ENCODE measurements at regions not wholly inside any gene's neighbourhood (a gene's known extent, or its start where the extent isn't known, plus 50 kb on each side); places are given as distances from the start of the nearest gene placed in this dataset.

DNA sequence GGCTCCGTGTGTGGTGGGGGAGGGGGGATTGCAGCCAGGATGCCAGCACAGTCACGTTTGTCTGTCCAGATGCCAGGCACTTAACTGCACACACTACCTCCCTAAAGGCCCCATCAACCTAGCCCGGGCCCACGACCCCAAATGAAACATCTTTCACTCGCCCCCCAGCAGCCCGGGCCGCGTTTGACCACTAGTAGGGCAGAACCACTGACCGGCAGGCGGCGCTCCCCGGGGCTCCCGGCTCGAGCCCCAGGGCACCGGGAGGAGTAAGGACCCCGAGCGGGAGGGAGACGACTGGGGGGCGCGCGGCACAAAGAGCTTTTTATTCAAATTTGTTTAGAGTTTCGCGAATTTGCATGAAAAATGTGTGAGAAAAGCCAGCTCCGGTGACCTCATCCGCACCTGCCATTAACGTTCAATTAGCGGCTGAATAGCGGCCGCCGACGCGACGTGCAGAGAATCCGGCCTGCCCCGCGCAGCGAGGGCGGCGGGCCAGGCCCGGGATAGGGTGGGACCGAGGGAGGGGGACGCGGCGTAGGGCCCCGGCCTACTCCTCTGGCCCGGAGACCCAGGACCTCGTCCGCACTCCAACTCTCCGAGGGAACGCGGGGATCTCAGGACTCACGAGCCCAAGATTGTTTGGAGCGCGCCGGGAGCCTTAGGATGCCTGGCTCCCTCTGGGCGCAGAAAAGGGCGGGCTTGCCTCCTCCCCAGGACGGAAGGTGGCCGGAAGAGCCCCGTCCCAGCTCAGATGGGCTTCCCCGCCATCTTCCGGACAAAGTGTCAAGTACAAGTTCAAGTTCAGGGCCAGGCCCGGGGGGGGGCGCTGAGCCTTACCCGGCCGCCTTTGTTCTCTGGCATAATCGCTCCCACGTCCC is 64.9 kb upstream of the POLG start:
- Histone ChIP-seq H3K9me3 (ENCODE audit: control insufficient read depth in 1 of 2, low read length in 2 of 2) (no peaks in the 10 kb centered on the region), H3K4me1 (ENCODE audit: insufficient read depth, low read length) (peaks cover 9% of the 10 kb centered on the region), H3K36me3 (ENCODE audit: insufficient read depth, low read length) (no peaks in the 10 kb centered on the region), H3K27me3 (ENCODE audit: insufficient read depth, low read length) (peaks cover 43% of the 10 kb centered on the region), H3K4me3 (ENCODE audit: low read length in 2 of 2) (peak overlapping the region; percentile 29 to 38), H3K27ac (ENCODE audit: low read depth, low read length) (no peak overlapping the region)
- Mint-ChIP-seq H3K4me1 (peaks cover 2 to 16% (median 6%) of the 10 kb centered on the region in 4 donors), H3K27ac (no peak overlapping the region), H3K36me3 (no peaks in the 10 kb centered on the region), H3K27me3 (peaks cover 43 to 68% of the 10 kb centered on the region in 2 donors), H3K9me3 (no peaks in the 10 kb centered on the region), H3K4me3 (peak overlapping the region; percentile 71 to 84 (median 78))
- intact Hi-C loops (cut with micrococcal nuclease), result loop anchor here (2.0 kb wide), 1 partner anchor 41 kb away; no protein-coding TSS in a partner anchor
- DNase-seq, result peak in 1 of 5 donors; percentile 48
- ChIA-PET CTCF (ENCODE audit: partially characterized antibody) (interaction anchor here (0.6 to 3.0 kb wide), 5 partner anchors 10 to 41 kb away, joined by 3 to 18 read pairs (median 3); no protein-coding TSS in a partner anchor), POLR2A (ENCODE audit: partially characterized antibody) (no interaction called here)

- H3K4me1 ChIP-seq (ENCODE audit: insufficient read depth, low read length), result peaks cover 9% of the 10 kb centered on the region
- no peaks in the 10 kb centered on the region for H3K36me3 ChIP-seq (ENCODE audit: insufficient read depth, low read length)
- ChIA-PET CTCF (ENCODE audit: partially characterized antibody) (interaction anchor here (0.9 to 3.0 kb wide), 4 partner anchors 10 to 40 kb away, joined by 3 to 18 read pairs (median 4); no protein-coding TSS in a partner anchor), POLR2A (ENCODE audit: partially characterized antibody) (no interaction called here)
- H3K36me3 Mint-ChIP-seq, result no peaks in the 10 kb centered on the region
- DNase-seq, result no peak
- peaks cover 38 to 63% of the 10 kb centered on the region in 2 donors for H3K27me3 Mint-ChIP-seq
- no peak overlapping the region for H3K27ac ChIP-seq (ENCODE audit: low read depth, low read length)
- H3K27me3 ChIP-seq (ENCODE audit: insufficient read depth, low read length), result peaks cover 37% of the 10 kb centered on the region
- H3K4me1 Mint-ChIP-seq, result peaks cover 2 to 16% (median 6%) of the 10 kb centered on the region in 4 donors
- peak overlapping the region; percentile 31 to 73 (median 55) for H3K4me3 Mint-ChIP-seq
- H3K9me3 ChIP-seq (ENCODE audit: control insufficient read depth in 1 of 2, low read length in 2 of 2), result no peaks in the 10 kb centered on the region
- no peak overlapping the region for H3K27ac Mint-ChIP-seq
- no peaks in the 10 kb centered on the region for H3K9me3 Mint-ChIP-seq
- no peak overlapping the region for H3K4me3 ChIP-seq (ENCODE audit: low read length in 2 of 2)
- intact Hi-C loops (cut with micrococcal nuclease), result no loop called here
Measured at GRCh38 chr15:89398896-89399237, 64.2 kb upstream of the POLG start.

DNA sequence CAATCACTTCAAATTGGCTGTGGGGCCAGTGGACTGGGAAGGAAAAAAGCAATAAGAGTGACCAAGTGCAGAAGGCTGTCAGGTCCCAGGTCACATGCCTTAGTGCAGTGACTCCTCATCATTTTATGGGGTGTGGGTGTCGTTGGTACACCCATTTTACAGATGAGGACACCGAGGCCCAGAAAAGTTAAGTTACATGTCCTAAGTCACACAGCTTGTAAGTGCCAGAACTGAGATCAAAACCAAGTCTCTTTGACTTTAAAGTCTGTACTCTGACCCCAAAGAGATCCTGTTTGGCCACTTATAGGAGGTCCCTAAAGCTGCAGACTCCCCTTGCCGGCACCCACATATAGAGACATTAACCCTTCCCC is 63.0 kb upstream of the POLG start:
- POLR2A ChIA-PET (ENCODE audit: partially characterized antibody), result no interaction called here
- no peak overlapping the region for H3K4me3 Mint-ChIP-seq

GRCh38 chr15:89396723-89397652 is 62.4 kb upstream of the POLG start:
- Histone ChIP-seq H3K36me3 (ENCODE audit: insufficient read depth, low read length) (no peaks in the 10 kb centered on the region), H3K27ac (ENCODE audit: low read depth, low read length) (no peak overlapping the region), H3K9me3 (ENCODE audit: control insufficient read depth in 1 of 2, low read length in 2 of 2) (no peaks in the 10 kb centered on the region), H3K4me1 (ENCODE audit: insufficient read depth, low read length) (peaks cover 9% of the 10 kb centered on the region), H3K27me3 (ENCODE audit: insufficient read depth, low read length) (peaks cover 22% of the 10 kb centered on the region), H3K4me3 (ENCODE audit: low read length in 2 of 2) (no peak overlapping the region)
- DNase-seq, result no peak
- peaks cover 25 to 55% of the 10 kb centered on the region in 2 donors for H3K27me3 Mint-ChIP-seq
- H3K36me3 Mint-ChIP-seq, result no peaks in the 10 kb centered on the region
- peaks cover 2 to 15% (median 6%) of the 10 kb centered on the region in 4 donors for H3K4me1 Mint-ChIP-seq
- intact Hi-C loops (cut with micrococcal nuclease), result no loop called here
- H3K9me3 Mint-ChIP-seq, result no peaks in the 10 kb centered on the region
- peak overlapping the region in 1 of 8 donors; percentile 59 for H3K4me3 Mint-ChIP-seq
- POLR2A ChIA-PET (ENCODE audit: partially characterized antibody), result no interaction called here
- CTCF ChIA-PET (ENCODE audit: partially characterized antibody), result interaction anchor here (3.0 kb wide), 1 partner anchor 38 kb away, joined by 18 read pairs; no protein-coding TSS in a partner anchor
- H3K27ac Mint-ChIP-seq, result no peak overlapping the region

More for the DNA sequence above, 63.0 kb upstream of the POLG start:
- Mint-ChIP-seq H3K4me1 (peaks cover 2 to 16% (median 6%) of the 10 kb centered on the region in 4 donors), H3K36me3 (no peaks in the 10 kb centered on the region), H3K27ac (no peak overlapping the region), H3K9me3 (no peaks in the 10 kb centered on the region), H3K27me3 (peaks cover 29 to 58% of the 10 kb centered on the region in 2 donors)
- Histone ChIP-seq H3K4me3 (ENCODE audit: low read length in 2 of 2) (no peak overlapping the region), H3K4me1 (ENCODE audit: insufficient read depth, low read length) (peaks cover 9% of the 10 kb centered on the region), H3K27me3 (ENCODE audit: insufficient read depth, low read length) (peaks cover 28% of the 10 kb centered on the region), H3K27ac (ENCODE audit: low read depth, low read length) (no peak overlapping the region), H3K9me3 (ENCODE audit: control insufficient read depth in 1 of 2, low read length in 2 of 2) (no peaks in the 10 kb centered on the region), H3K36me3 (ENCODE audit: insufficient read depth, low read length) (no peaks in the 10 kb centered on the region)
- CTCF ChIA-PET (ENCODE audit: partially characterized antibody), result interaction anchor here (3.0 kb wide), 1 partner anchor 39 kb away, joined by 18 read pairs; no protein-coding TSS in a partner anchor
- intact Hi-C loops (cut with micrococcal nuclease), result no loop called here
- no peak for DNase-seq

DNA sequence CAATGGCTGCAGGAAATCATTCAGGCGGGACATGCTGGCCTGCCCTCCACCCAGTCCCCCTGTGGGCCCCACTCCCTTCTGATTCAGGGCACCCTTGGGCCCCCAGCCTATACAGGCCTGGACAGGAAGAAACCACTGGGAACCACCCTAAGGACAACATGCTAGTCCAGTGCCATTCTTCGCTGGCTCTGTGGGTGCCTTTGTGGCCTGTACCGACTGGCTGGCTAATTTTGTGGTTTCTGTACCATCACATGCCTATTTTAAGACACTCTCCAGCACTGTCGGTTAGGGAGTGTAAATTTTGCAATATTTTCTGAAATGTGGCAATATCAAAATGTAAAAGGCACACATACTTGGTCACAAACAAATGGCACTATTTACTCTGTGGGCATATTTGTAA is 61.4 kb upstream of the POLG start:
- ChIA-PET POLR2A (ENCODE audit: partially characterized antibody) (no interaction called here), CTCF (ENCODE audit: partially characterized antibody) (interaction anchor here (1.1 to 1.8 kb wide), 2 partner anchors 18 to 36 kb away, joined by 3 to 11 read pairs; no protein-coding TSS in a partner anchor)
- Histone ChIP-seq H3K36me3 (ENCODE audit: insufficient read depth, low read length) (no peaks in the 10 kb centered on the region), H3K9me3 (ENCODE audit: control insufficient read depth in 1 of 2, low read length in 2 of 2) (no peaks in the 10 kb centered on the region), H3K27ac (ENCODE audit: low read depth, low read length) (no peak overlapping the region), H3K4me3 (ENCODE audit: low read length in 2 of 2) (no peak overlapping the region), H3K27me3 (ENCODE audit: insufficient read depth, low read length) (peaks cover 12% of the 10 kb centered on the region), H3K4me1 (ENCODE audit: insufficient read depth, low read length) (peaks cover 9% of the 10 kb centered on the region)
- H3K9me3 Mint-ChIP-seq, result no peaks in the 10 kb centered on the region
- intact Hi-C loops (cut with micrococcal nuclease), result no loop called here
- H3K27ac Mint-ChIP-seq, result no peak overlapping the region
- H3K36me3 Mint-ChIP-seq, result no peaks in the 10 kb centered on the region
- H3K4me1 Mint-ChIP-seq, result peaks cover 2 to 9% (median 5%) of the 10 kb centered on the region in 4 donors
- no peak overlapping the region for H3K4me3 Mint-ChIP-seq
- peaks cover 17 to 45% of the 10 kb centered on the region in 2 donors for H3K27me3 Mint-ChIP-seq
- DNase-seq, result no peak

GRCh38 chr15:89395461-89395871 is 60.8 kb upstream of the POLG start:
- Mint-ChIP-seq H3K36me3 (no peaks in the 10 kb centered on the region), H3K4me3 (no peak overlapping the region), H3K4me1 (peaks cover under 1 to 5% (median 2%) of the 10 kb centered on the region in 4 donors), H3K27me3 (peaks cover 14 to 40% of the 10 kb centered on the region in 2 donors), H3K27ac (no peak overlapping the region), H3K9me3 (no peaks in the 10 kb centered on the region)
- intact Hi-C loops (cut with micrococcal nuclease), result no loop called here
- H3K9me3 ChIP-seq (ENCODE audit: control insufficient read depth in 1 of 2, low read length in 2 of 2), result no peaks in the 10 kb centered on the region
- no peak overlapping the region for H3K27ac ChIP-seq (ENCODE audit: low read depth, low read length)
- POLR2A ChIA-PET (ENCODE audit: partially characterized antibody), result no interaction called here
- CTCF ChIA-PET (ENCODE audit: partially characterized antibody), result interaction anchor here (1.1 to 2.0 kb wide), 3 partner anchors 19 to 36 kb away, joined by 3 to 11 read pairs (median 6); no protein-coding TSS in a partner anchor
- H3K36me3 ChIP-seq (ENCODE audit: insufficient read depth, low read length), result no peaks in the 10 kb centered on the region
- H3K4me3 ChIP-seq (ENCODE audit: low read length in 2 of 2), result no peak overlapping the region
- DNase-seq, result no peak
- peaks cover 7% of the 10 kb centered on the region for H3K27me3 ChIP-seq (ENCODE audit: insufficient read depth, low read length)
- H3K4me1 ChIP-seq (ENCODE audit: insufficient read depth, low read length), result peaks cover 9% of the 10 kb centered on the region

All from CD4-positive, alpha-beta memory T cell (primary cell).